ENCODE measurements at regions not wholly inside any gene's neighbourhood (a gene's known extent, or its start where the extent isn't known, plus 50 kb on each side); places are given as distances from the start of the nearest gene placed in this dataset.

GRCh38 chr7:52253953-52254352 is 781.5 kb upstream of the POM121L12 start:
- Histone ChIP-seq H3K36me3 (ENCODE audit: low read depth) (no peaks in the 10 kb centered on the region), H2AFZ (no peak overlapping the region), H3F3A (ENCODE audit: insufficient read depth, low read depth) (no peaks in the 10 kb centered on the region), H3K79me2 (ENCODE audit: low read depth) (no peaks in the 10 kb centered on the region), H3K27me3 (ENCODE audit: insufficient read depth, low read depth) (peaks cover 8% of the 10 kb centered on the region; the same call in 1 of the 2 replicates), H3K4me1 (replicated peaks; ENCODE audit: insufficient read depth) (no peaks in the 10 kb centered on the region), H3K27ac (no peak overlapping the region), H3K4me3 (no peak overlapping the region), H3K4me2 (no peak overlapping the region), H4K20me1 (ENCODE audit: insufficient read depth) (no peaks in the 10 kb centered on the region), H3K9me3 (ENCODE audit: insufficient read depth, low read depth) (no peaks in the 10 kb centered on the region), H3K9me2 (ENCODE audit: insufficient read depth) (no peaks in the 10 kb centered on the region)
- intact Hi-C loops (cut with micrococcal nuclease; ENCODE audit: unreplicated experiment): no loop called here
- TF ChIP-seq, protein P1, sequence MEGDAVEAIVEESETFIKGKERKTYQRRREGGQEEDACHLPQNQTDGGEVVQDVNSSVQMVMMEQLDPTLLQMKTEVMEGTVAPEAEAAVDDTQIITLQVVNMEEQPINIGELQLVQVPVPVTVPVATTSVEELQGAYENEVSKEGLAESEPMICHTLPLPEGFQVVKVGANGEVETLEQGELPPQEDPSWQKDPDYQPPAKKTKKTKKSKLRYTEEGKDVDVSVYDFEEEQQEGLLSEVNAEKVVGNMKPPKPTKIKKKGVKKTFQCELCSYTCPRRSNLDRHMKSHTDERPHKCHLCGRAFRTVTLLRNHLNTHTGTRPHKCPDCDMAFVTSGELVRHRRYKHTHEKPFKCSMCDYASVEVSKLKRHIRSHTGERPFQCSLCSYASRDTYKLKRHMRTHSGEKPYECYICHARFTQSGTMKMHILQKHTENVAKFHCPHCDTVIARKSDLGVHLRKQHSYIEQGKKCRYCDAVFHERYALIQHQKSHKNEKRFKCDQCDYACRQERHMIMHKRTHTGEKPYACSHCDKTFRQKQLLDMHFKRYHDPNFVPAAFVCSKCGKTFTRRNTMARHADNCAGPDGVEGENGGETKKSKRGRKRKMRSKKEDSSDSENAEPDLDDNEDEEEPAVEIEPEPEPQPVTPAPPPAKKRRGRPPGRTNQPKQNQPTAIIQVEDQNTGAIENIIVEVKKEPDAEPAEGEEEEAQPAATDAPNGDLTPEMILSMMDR (conservative IDR thresholded peaks at IDR 0.05): no peak
- TF ChIP-seq EZH2 (IDR thresholded peaks at IDR 0.05; ENCODE audit: low read depth): no peak
- no peak for DNase-seq
- POLR2A ChIA-PET (ENCODE audit: unreplicated experiment): no interaction called here
- no TSS peak for BruUV-seq (replicated peaks)
- CTCF ChIA-PET: no interaction called here

GRCh38 chr7:52249741-52250140 is 785.7 kb upstream of the POM121L12 start:
- POLR2A ChIA-PET (ENCODE audit: unreplicated experiment): no interaction called here
- intact Hi-C loops (cut with micrococcal nuclease; ENCODE audit: unreplicated experiment): no loop called here
- TF ChIP-seq, protein P1 (conservative IDR thresholded peaks at IDR 0.05): no peak
- TF ChIP-seq EZH2 (IDR thresholded peaks at IDR 0.05; ENCODE audit: low read depth): no peak
- no TSS peak for BruUV-seq (replicated peaks)
- no peaks in the 10 kb centered on the region for H4K20me1 ChIP-seq (ENCODE audit: insufficient read depth)
- H3K36me3 ChIP-seq (ENCODE audit: low read depth): no peaks in the 10 kb centered on the region
- no peaks in the 10 kb centered on the region for H3K9me3 ChIP-seq (ENCODE audit: insufficient read depth, low read depth)
- no peaks in the 10 kb centered on the region for H3K4me1 ChIP-seq (replicated peaks; ENCODE audit: insufficient read depth)
- DNase-seq: no peak
- H3K27ac ChIP-seq: no peak overlapping the region
- CTCF ChIA-PET: no interaction called here
- no peaks in the 10 kb centered on the region for H3F3A ChIP-seq (ENCODE audit: insufficient read depth, low read depth)
- no peak overlapping the region for H2AFZ ChIP-seq
- H3K4me3 ChIP-seq: no peak overlapping the region
- H3K27me3 ChIP-seq (ENCODE audit: insufficient read depth, low read depth): peaks cover 3% of the 10 kb centered on the region; the same call in 1 of the 2 replicates
- no peak overlapping the region for H3K4me2 ChIP-seq
- H3K79me2 ChIP-seq (ENCODE audit: low read depth): no peaks in the 10 kb centered on the region
- H3K9me2 ChIP-seq (ENCODE audit: insufficient read depth): no peaks in the 10 kb centered on the region

- BruUV-seq (replicated peaks): no TSS peak
- Histone ChIP-seq H4K20me1 (ENCODE audit: insufficient read depth) (no peaks in the 10 kb centered on the region), H3K79me2 (ENCODE audit: low read depth) (no peaks in the 10 kb centered on the region), H3K9me3 (ENCODE audit: insufficient read depth, low read depth) (no peaks in the 10 kb centered on the region), H3F3A (ENCODE audit: insufficient read depth, low read depth) (no peaks in the 10 kb centered on the region), H3K4me2 (no peak overlapping the region), H3K27ac (no peak overlapping the region), H2AFZ (no peak overlapping the region), H3K27me3 (ENCODE audit: insufficient read depth, low read depth) (no peaks in the 10 kb centered on the region; the same call in 1 of the 2 replicates), H3K9me2 (ENCODE audit: insufficient read depth) (no peaks in the 10 kb centered on the region), H3K4me1 (replicated peaks; ENCODE audit: insufficient read depth) (no peaks in the 10 kb centered on the region), H3K4me3 (no peak overlapping the region), H3K36me3 (ENCODE audit: low read depth) (no peaks in the 10 kb centered on the region)
- CTCF ChIA-PET: no interaction called here
- TF ChIP-seq, protein P1 (conservative IDR thresholded peaks at IDR 0.05): no peak
- no peak for TF ChIP-seq EZH2 (IDR thresholded peaks at IDR 0.05; ENCODE audit: low read depth)
- intact Hi-C loops (cut with micrococcal nuclease; ENCODE audit: unreplicated experiment): no loop called here
- DNase-seq: no peak
- POLR2A ChIA-PET (ENCODE audit: unreplicated experiment): no interaction called here
These were observed 787.9 kb upstream of the POM121L12 start for GRCh38 chr7:52247518-52247917.
